MCF 10A (cell line): ENCODE measurements at regions not wholly inside any gene's neighbourhood (a gene's known extent, or its start where the extent isn't known, plus 50 kb on each side); places are given as distances from the start of the nearest gene placed in this dataset.

Experiments
- BruUV-seq: library from RNA; stranded (reverse); fragments of 400-500 nt; replicated peaks from 2 replicates; lab custom pipeline; 2021; lab: Mats Ljungman, UMichigan
- CTCF ChIA-PET: fragments of 300-600 bp; sonication (Branson Sonifier 250); formaldehyde crosslinking; extraction: SDS; loops from one replicate; lab custom pipeline; 2021; ENCODE audit warnings: antibody characterized with exemption, inconsistent platforms; lab: Yijun Ruan, JAX
- POLR2A ChIA-PET: fragments of 300-600, 350-650 bp; sonication (Branson Sonifier 250); formaldehyde crosslinking; extraction: SDS; loops from one replicate; lab custom pipeline; 2020; ENCODE audit warnings: antibody characterized with exemption, inconsistent platforms; lab: Yijun Ruan, JAX
- DNase-seq: peaks from one replicate; pipeline ENCODE4 v3.0.0-alpha.2; 2018; ENCODE audit not compliant: unreplicated experiment
- H3K27ac Mint-ChIP-seq: one replicate; pipeline ENCODE4 v1.8.0; 2022; ENCODE audit warnings: mild to moderate bottlenecking, low read depth, mixed read lengths; ENCODE audit not compliant: unreplicated experiment
- H3K27me3 Mint-ChIP-seq: one replicate; pipeline ENCODE4 v1.8.0; 2022; ENCODE audit warnings: mixed read lengths; ENCODE audit not compliant: insufficient read depth, unreplicated experiment
- H3K36me3 Mint-ChIP-seq: one replicate; pipeline ENCODE4 v1.8.0; 2022; ENCODE audit warnings: mild to moderate bottlenecking, moderate library complexity, mixed read lengths; ENCODE audit not compliant: insufficient read depth, unreplicated experiment
- H3K4me1 Mint-ChIP-seq: one replicate; pipeline ENCODE4 v1.8.0; 2022; ENCODE audit warnings: mixed read lengths; ENCODE audit not compliant: insufficient read depth, unreplicated experiment
- H3K4me3 Mint-ChIP-seq: one replicate; pipeline ENCODE4 v1.8.0; 2022; ENCODE audit warnings: mild to moderate bottlenecking, moderate library complexity, mixed read lengths; ENCODE audit not compliant: unreplicated experiment
- H3K9me3 Mint-ChIP-seq: one replicate; pipeline ENCODE4 v1.8.0; 2022; ENCODE audit warnings: mixed read lengths; ENCODE audit not compliant: unreplicated experiment
- intact Hi-C: fragments of 100-400 bp; cut with micrococcal nuclease; formaldehyde crosslinking; loops from 2 replicates; pipeline ENCODE4 v1.14.1; 2022
- TF ChIP-seq, protein P1 (sequence below): fragments of 200-600 bp; IDR thresholded peaks from one replicate; pipeline ENCODE4 v1.8.0; 2022; ENCODE audit warnings: antibody characterized with exemption, mild to moderate bottlenecking; ENCODE audit not compliant: unreplicated experiment

DNA sequence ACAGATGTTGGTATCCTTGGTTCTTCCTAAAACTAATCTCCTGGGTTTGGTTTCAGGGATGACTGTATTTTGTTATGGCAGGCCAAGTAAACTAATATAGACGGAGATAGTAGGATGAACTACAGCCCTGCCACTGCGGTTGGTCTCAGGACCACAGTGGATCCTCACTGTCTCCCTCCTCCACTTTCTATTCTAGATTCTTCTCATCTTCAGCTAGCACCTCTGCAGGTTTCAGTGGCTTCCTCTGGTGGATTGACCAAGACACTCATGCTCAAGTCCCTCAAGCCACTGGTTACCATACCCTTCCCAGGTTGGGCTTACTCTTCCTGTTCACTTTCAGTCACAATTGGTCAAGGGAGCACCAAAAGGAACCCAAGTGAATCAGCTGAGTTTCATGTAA lies 71.1 kb upstream of the CLDN18 start:
- BruUV-seq, result no TSS peak
- H3K27ac Mint-ChIP-seq, result no peak overlapping the region
- H3K9me3 Mint-ChIP-seq, result no peaks in the 10 kb centered on the region
- H3K4me1 Mint-ChIP-seq, result no peaks in the 10 kb centered on the region
- no peak for DNase-seq
- no peak overlapping the region for H3K4me3 Mint-ChIP-seq
- ChIA-PET POLR2A (no interaction called here), CTCF (no interaction called here)
- H3K36me3 Mint-ChIP-seq, result no peaks in the 10 kb centered on the region
- TF ChIP-seq, protein P1, sequence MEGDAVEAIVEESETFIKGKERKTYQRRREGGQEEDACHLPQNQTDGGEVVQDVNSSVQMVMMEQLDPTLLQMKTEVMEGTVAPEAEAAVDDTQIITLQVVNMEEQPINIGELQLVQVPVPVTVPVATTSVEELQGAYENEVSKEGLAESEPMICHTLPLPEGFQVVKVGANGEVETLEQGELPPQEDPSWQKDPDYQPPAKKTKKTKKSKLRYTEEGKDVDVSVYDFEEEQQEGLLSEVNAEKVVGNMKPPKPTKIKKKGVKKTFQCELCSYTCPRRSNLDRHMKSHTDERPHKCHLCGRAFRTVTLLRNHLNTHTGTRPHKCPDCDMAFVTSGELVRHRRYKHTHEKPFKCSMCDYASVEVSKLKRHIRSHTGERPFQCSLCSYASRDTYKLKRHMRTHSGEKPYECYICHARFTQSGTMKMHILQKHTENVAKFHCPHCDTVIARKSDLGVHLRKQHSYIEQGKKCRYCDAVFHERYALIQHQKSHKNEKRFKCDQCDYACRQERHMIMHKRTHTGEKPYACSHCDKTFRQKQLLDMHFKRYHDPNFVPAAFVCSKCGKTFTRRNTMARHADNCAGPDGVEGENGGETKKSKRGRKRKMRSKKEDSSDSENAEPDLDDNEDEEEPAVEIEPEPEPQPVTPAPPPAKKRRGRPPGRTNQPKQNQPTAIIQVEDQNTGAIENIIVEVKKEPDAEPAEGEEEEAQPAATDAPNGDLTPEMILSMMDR, result no peak
- intact Hi-C loops, result no loop called here
- H3K27me3 Mint-ChIP-seq, result peaks cover 67% of the 10 kb centered on the region

DNA sequence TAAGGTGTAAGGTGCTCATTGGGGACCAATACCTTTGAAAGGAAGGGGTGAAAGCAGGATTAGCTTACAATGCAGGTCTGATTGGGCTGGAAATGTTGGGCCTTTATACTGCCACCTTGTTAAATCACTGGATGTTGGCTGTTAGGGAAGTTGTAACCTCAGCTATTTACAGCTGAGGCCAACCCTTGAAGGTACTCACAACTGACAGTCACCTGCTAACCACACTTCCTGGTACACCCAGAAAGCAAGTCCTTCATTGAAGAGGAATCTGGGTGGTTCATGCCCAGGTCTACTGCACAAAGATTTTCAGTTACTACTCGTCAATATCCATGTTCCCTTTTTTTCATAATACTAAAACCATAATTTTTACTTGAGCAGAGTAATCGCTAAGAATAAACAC lies 65.4 kb upstream of the CLDN18 start:
- intact Hi-C loops, result no loop called here
- H3K36me3 Mint-ChIP-seq, result peaks cover 5% of the 10 kb centered on the region
- TF ChIP-seq, protein P1, result no peak
- ChIA-PET POLR2A (no interaction called here), CTCF (interaction anchor here (0.6 to 1.7 kb wide), 9 partner anchors 12 to 1903 kb away, joined by 3 to 9 read pairs (median 4); no protein-coding TSS in a partner anchor)
- no TSS peak for BruUV-seq
- no peak for DNase-seq
- H3K4me3 Mint-ChIP-seq, result no peak overlapping the region
- H3K27me3 Mint-ChIP-seq, result peaks cover 19% of the 10 kb centered on the region
- no peak overlapping the region for H3K27ac Mint-ChIP-seq
- no peaks in the 10 kb centered on the region for H3K4me1 Mint-ChIP-seq
- no peaks in the 10 kb centered on the region for H3K9me3 Mint-ChIP-seq

DNA sequence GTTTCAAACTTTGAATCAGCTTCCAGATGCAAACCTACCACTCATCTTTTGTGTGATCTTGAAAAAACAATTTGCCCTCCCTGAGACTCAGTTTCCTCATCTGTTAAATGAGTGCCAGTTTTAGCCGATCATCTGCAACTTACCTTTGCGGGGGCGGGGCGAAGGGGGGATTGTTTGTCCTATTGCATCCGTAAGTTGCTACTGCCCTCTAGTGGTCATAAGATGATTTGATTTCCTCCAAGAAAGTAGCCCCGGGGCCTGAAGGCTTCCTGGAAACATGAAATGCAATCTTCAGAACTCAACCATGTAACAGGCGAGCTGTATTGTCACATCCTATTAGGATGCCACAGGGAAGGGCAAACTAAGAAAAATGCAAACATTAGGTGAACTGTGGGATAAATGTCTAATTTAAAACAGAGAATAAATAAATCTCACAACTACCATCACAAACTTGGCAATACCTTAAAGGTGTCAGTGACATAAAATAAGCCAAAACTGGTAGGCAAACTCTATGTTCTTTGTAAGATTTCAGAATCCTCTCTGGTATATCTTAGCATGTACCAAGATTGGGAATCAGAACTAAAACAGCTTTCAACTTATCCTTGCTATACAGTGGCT lies 63.5 kb upstream of the CLDN18 start:
- peaks cover 5% of the 10 kb centered on the region for H3K36me3 Mint-ChIP-seq
- no peaks in the 10 kb centered on the region for H3K9me3 Mint-ChIP-seq
- no TSS peak for BruUV-seq
- intact Hi-C loops, result loop anchor here (1.0 to 5.0 kb wide), 5 partner anchors 106 to 1194 kb away; partner anchors contain the start of gene STAG1
- no peaks in the 10 kb centered on the region for H3K4me1 Mint-ChIP-seq
- no peak overlapping the region for H3K27ac Mint-ChIP-seq
- H3K4me3 Mint-ChIP-seq, result no peak overlapping the region
- peak; percentile 81 for DNase-seq
- H3K27me3 Mint-ChIP-seq, result peaks cover 24% of the 10 kb centered on the region
- TF ChIP-seq, protein P1, result peak; percentile 77
- ChIA-PET CTCF (interaction anchor here (0.6 to 4.2 kb wide), 22 partner anchors 11 to 1875 kb away, joined by 3 to 21 read pairs (median 3); no protein-coding TSS in a partner anchor), POLR2A (no interaction called here)

DNA sequence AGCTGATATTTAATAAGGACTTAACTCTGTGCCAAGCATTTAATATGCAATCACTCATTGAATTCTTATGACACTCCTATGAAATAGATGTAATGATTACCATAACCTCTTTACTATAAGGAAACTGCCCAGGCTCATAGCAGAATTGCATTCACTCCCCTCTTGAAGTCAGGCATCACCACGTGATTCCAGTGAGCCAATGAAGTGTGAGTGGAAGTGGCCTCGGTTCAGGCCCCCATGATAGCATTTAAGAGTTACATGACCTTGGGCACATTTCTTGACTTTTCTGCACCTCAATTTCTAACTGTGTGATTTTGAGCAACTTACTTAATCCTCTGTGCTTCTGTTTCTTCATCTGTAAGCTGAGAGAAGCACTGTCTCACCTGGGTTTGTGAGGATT lies 62.8 kb upstream of the CLDN18 start:
- ChIA-PET CTCF (interaction anchor here (0.6 to 4.2 kb wide), 19 partner anchors 10 to 1875 kb away, joined by 3 to 21 read pairs (median 3); no protein-coding TSS in a partner anchor), POLR2A (no interaction called here)
- BruUV-seq, result no TSS peak
- Mint-ChIP-seq H3K4me1 (no peaks in the 10 kb centered on the region), H3K27ac (no peak overlapping the region), H3K36me3 (peaks cover 5% of the 10 kb centered on the region), H3K4me3 (no peak overlapping the region), H3K9me3 (no peaks in the 10 kb centered on the region), H3K27me3 (peaks cover 24% of the 10 kb centered on the region)
- TF ChIP-seq, protein P1, result no peak
- intact Hi-C loops, result loop anchor here (2.0 to 5.0 kb wide), 3 partner anchors 106 to 1194 kb away; partner anchors contain the start of gene STAG1
- DNase-seq, result no peak
